Left ventricle myocardium inferior (tissue), 1 donor: ENCODE measurements at regions not wholly inside any gene's neighbourhood (a gene's known extent, or its start where the extent isn't known, plus 50 kb on each side); places are given as distances from the start of the nearest gene placed in this dataset.

Experiments
- DNase-seq: peaks from one replicate; pipeline ENCODE4 v3.0.0-alpha.2; 2020
- H3K27ac ChIP-seq: fragments of 200-600 bp; replicated peaks from 2 replicates; pipeline ENCODE4 v1.8.0; 2021
- H3K27me3 ChIP-seq: fragments of 200-600 bp; 2 replicates; pipeline ENCODE4 v1.8.0; 2021; ENCODE audit warnings: low read depth
- H3K36me3 ChIP-seq: fragments of 200-600 bp; 2 replicates; pipeline ENCODE4 v1.8.0; 2021
- H3K4me1 ChIP-seq: fragments of 200-600 bp; 2 replicates; pipeline ENCODE4 v1.8.0; 2021
- H3K4me3 ChIP-seq: fragments of 200-600 bp; 2 replicates; pipeline ENCODE4 v1.8.0; 2021; ENCODE audit warnings: mild to moderate bottlenecking, moderate library complexity
- H3K9me3 ChIP-seq: fragments of 200-600 bp; replicated peaks from 2 replicates; pipeline ENCODE4 v1.8.0; 2021
- intact Hi-C: fragments of 100-400 bp; cut with micrococcal nuclease; formaldehyde crosslinking; loops from one replicate; pipeline ENCODE4 v1.11.0; 2022
- TF ChIP-seq, protein P1 (sequence below): fragments of 200-600 bp; IDR thresholded peaks from 2 replicates; pipeline ENCODE4 v1.8.0; 2021; ENCODE audit warnings: antibody characterized with exemption, mild to moderate bottlenecking, borderline replicate concordance
- donor health status: DM: no; HTN: yes; CAD: no; lungs with severe emphysema.

DNA sequence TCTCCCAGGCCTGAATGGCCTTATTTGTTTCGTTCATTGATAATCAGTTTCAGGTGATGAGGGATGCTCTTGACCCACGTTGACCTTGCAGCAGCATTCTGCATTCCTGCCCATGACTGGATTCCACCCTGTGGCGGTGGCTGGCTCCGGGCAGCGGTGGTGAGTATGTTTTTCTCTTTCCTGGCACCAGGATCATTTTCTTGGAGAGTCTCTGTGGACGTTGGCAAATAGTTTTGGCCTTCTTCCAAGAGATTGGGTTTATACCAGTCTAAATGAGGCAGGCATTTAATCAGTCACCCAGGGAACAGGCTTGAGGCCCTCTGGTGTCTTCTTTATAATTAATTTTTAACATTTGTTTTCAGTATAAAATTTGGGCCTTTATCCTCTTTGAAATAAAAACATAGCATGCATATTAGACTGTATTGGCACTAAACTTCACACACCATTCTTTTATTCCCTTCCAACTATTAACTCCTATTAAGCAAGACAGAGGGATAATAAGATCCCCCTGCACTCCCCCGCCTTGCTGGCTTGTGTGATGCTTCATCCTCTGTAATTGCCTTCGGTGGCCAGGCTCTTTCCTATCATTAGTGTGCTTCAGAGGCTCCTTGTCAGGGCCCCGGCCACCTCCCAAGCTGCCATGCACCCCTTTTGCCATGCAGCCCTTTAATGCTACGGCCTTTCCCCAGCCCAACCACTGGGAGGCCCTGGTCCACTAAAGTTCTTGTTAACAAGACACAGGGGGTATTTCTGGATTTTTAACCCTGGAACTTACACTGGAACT is 176.2 kb upstream of the TOPAZ1 start:
- H3K4me3 ChIP-seq = no peak overlapping the region
- intact Hi-C loops = no loop called here
- peaks cover 6% of the 10 kb centered on the region for H3K4me1 ChIP-seq
- H3K36me3 ChIP-seq = no peaks in the 10 kb centered on the region
- peaks cover 35% of the 10 kb centered on the region for H3K27me3 ChIP-seq
- no peak overlapping the region for H3K27ac ChIP-seq
- TF ChIP-seq, protein P1, sequence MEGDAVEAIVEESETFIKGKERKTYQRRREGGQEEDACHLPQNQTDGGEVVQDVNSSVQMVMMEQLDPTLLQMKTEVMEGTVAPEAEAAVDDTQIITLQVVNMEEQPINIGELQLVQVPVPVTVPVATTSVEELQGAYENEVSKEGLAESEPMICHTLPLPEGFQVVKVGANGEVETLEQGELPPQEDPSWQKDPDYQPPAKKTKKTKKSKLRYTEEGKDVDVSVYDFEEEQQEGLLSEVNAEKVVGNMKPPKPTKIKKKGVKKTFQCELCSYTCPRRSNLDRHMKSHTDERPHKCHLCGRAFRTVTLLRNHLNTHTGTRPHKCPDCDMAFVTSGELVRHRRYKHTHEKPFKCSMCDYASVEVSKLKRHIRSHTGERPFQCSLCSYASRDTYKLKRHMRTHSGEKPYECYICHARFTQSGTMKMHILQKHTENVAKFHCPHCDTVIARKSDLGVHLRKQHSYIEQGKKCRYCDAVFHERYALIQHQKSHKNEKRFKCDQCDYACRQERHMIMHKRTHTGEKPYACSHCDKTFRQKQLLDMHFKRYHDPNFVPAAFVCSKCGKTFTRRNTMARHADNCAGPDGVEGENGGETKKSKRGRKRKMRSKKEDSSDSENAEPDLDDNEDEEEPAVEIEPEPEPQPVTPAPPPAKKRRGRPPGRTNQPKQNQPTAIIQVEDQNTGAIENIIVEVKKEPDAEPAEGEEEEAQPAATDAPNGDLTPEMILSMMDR = no peak
- DNase-seq = no peak
- H3K9me3 ChIP-seq = no peaks in the 10 kb centered on the region

DNA sequence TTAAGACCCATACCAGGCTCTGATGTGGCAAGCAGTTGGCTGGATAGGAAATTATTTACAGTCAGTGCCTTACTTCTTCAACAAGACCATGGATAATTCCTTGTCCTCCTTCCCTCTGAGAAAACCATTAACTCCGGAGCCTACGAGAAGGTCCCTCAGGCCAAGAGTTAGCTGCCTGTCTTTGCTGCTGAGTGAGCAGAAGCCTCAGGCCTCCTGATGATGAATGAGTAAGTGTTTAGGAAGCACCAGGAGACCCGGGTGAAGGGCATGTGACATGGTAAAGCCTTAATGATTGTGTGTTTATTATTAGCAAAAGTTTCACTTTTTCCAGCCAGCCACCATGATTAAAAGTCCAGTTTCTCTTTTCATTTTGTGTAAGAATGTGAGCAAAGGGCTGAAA is 174.9 kb upstream of the TOPAZ1 start:
- Histone ChIP-seq H3K36me3 (no peaks in the 10 kb centered on the region), H3K27me3 (peaks cover 28% of the 10 kb centered on the region), H3K27ac (no peak overlapping the region), H3K4me3 (no peak overlapping the region), H3K9me3 (no peaks in the 10 kb centered on the region), H3K4me1 (peaks cover 6% of the 10 kb centered on the region)
- TF ChIP-seq, protein P1 = no peak
- DNase-seq = no peak
- intact Hi-C loops = no loop called here

DNA sequence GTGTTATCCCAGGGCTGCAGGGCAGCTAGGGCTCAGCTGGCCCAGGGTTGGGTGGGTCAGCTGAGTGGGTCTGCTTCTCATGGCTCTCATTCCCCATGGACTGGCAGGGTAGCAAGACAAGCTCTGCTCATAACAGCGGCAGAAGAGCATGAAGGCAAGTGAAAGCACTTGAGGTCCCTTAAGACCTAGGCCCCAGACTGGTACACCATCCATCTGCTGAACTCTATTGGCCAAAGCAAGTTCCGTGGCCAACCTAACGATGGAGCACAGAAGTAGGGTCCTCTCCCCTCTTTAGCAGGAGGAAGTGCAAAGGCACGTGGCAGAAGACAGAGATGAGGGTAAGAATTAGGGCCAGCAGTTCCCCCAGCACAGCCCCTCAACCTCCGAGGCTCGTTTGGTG is 174.3 kb upstream of the TOPAZ1 start:
- no peaks in the 10 kb centered on the region for H3K9me3 ChIP-seq
- H3K4me3 ChIP-seq = no peak overlapping the region
- intact Hi-C loops = no loop called here
- H3K4me1 ChIP-seq = peaks cover 6% of the 10 kb centered on the region
- no peak for DNase-seq
- no peaks in the 10 kb centered on the region for H3K36me3 ChIP-seq
- TF ChIP-seq, protein P1 = no peak
- H3K27ac ChIP-seq = no peak overlapping the region
- peaks cover 24% of the 10 kb centered on the region for H3K27me3 ChIP-seq

DNA sequence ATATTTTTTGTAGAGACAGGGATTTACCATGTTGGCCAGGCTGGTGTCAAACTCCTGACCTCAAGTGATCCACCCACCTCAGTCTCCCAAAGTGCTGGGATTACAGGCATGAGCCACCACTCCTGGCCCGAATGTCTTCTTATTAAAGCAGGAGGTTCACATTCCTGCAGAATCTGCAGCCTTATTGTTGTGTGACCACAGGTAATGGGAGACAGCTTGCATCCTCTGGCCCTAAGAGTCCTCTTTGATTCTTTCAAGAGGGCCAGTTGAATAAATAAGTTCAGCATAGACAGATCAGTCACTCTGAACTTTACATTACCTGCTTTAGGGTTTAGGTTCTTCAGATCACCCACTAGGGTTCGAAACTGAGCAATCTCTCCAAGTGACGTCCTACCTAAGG is 172.9 kb upstream of the TOPAZ1 start:
- no peaks in the 10 kb centered on the region for H3K36me3 ChIP-seq

DNA sequence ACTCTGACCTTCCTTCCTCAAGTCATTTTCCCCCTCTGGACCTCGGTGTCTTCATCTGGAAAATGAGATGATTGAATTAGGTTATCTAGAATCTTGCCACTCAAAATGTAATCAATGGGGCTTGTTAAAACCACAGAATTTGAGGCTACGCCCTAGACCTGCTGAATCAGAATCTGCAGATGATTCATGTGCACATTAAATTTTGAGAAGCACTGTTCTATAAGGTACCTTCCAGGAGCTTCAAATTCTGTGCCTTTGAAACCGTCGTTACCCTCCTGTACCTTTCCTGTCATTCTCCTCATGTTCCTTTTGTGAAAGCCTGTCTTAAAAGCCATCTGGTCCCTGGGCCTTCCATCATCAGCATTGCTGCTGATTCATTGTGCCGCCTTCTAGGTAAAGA is 172.4 kb upstream of the TOPAZ1 start:
- H3K27ac ChIP-seq = no peak overlapping the region
- H3K27me3 ChIP-seq = peaks cover 24% of the 10 kb centered on the region
- peaks cover 6% of the 10 kb centered on the region for H3K4me1 ChIP-seq
- H3K36me3 ChIP-seq = no peaks in the 10 kb centered on the region
- H3K4me3 ChIP-seq = no peak overlapping the region
- TF ChIP-seq, protein P1 = no peak
- DNase-seq = no peak
- intact Hi-C loops = no loop called here
- no peaks in the 10 kb centered on the region for H3K9me3 ChIP-seq

More for the DNA sequence above, 172.9 kb upstream of the TOPAZ1 start:
- Histone ChIP-seq H3K27ac (no peak overlapping the region), H3K4me3 (no peak overlapping the region), H3K4me1 (peaks cover 6% of the 10 kb centered on the region), H3K27me3 (peaks cover 23% of the 10 kb centered on the region), H3K9me3 (no peaks in the 10 kb centered on the region)
- DNase-seq = no peak
- intact Hi-C loops = no loop called here
- TF ChIP-seq, protein P1 = no peak
